HG03342 (cell line): ENCODE measurements at regions not wholly inside any gene's neighbourhood (a gene's known extent, or its start where the extent isn't known, plus 50 kb on each side); places are given as distances from the start of the nearest gene placed in this dataset.

Experiments used
- ATAC-seq: cut with Tn5 transposase; IDR thresholded peaks from one replicate; pipeline ENCODE4 v1.9.1; 2021; ENCODE audit warnings: mild to moderate bottlenecking, moderate library complexity; ENCODE audit not compliant: unreplicated experiment

GRCh38 chr13:73428137-73428536 lies 369.3 kb downstream of the KLF5 start:
- no peak for ATAC-seq

GRCh38 chr13:73422973-73423372 lies 364.2 kb downstream of the KLF5 start:
- ATAC-seq: no peak

DNA sequence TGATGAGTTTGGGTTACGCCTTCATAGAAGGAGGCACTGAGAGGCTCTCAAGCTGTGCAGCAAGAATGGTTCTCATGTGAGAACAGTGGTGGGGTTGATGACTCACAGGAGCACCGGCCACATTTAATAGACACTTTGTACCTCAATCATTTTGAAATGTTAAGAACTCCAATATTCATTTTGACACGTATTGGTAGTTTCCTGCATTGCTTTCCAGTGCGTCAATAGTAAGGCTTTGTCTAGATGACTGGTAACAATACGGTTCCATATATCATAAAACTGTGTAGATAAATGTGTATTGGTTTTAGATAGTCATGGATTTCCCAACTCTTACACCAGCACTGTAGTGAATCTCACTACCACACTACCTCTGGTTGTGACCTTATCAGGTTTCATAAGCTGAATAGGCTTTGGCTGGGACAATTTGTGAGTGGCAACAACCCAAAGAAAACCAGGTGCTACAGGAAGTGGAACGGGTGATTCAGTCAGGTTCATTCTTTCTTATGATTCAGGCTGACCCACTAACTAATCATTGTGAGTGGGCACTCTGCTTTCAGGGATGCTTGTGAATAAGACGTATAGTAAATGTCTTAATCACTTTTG lies 362.6 kb downstream of the KLF5 start:
- ATAC-seq: no peak

DNA sequence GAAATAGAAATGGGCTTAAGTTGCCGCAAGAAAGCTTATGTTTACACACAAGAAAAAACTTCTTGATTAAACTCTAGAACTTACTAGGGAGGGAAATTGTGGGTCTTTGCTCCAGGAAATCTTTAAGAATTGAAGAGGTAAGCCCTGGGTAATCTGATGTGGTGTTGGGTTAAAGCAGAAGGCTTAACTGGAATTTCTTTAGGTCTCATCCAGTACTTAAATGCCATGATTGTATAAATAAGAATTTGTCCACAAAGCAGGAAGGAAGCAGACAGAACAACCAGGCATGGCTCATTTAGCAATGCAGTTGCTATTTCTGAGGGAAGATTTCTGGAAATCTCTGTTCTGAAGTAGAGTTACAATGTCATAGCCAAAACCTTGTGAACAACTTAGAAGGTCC lies 360.4 kb downstream of the KLF5 start:
- ATAC-seq: no peak

- no peak for ATAC-seq
Observed at GRCh38 chr13:73417012-73417615, 358.3 kb downstream of the KLF5 start.

DNA sequence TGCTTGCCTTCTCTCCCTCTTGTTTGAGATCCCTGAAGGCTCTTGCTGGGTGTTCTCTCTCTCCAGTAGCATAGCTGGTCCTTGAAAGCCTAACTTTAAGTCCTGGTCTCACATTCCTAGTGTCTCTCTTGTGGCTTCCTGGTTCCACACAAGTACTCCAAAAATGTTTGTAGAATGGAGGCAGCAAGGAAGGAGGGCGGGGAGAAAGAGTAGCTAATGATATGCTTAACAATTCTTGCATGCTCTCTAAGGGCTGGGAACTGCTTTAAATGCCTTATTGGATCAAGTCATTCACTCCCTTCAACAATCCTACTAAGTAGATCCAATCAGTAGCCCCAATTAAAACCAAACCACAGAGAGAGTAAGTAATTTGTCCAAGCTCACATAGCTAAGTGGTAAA lies 357.3 kb downstream of the KLF5 start:
- ATAC-seq: no peak

DNA sequence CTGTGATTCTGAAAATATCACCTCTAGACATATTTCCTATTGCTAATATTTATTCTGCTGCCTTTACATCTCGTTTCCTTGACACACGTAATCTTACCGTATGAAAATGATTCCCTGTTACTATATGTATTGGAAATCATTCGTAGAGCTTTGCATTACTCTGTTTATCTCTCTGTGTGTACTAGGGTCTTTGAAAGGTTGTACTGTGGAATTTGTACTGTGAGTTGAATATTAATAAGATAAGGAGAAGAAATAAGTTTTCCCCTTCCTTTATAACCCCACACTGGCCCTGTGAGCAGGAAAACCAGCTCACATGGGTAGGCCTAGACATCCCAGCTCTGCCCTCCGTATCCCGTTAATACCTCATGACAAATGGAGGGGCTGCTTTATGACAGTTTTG lies 354.9 kb downstream of the KLF5 start:
- ATAC-seq: no peak

GRCh38 chr13:73412933-73413332 lies 354.1 kb downstream of the KLF5 start:
- no peak for ATAC-seq

DNA sequence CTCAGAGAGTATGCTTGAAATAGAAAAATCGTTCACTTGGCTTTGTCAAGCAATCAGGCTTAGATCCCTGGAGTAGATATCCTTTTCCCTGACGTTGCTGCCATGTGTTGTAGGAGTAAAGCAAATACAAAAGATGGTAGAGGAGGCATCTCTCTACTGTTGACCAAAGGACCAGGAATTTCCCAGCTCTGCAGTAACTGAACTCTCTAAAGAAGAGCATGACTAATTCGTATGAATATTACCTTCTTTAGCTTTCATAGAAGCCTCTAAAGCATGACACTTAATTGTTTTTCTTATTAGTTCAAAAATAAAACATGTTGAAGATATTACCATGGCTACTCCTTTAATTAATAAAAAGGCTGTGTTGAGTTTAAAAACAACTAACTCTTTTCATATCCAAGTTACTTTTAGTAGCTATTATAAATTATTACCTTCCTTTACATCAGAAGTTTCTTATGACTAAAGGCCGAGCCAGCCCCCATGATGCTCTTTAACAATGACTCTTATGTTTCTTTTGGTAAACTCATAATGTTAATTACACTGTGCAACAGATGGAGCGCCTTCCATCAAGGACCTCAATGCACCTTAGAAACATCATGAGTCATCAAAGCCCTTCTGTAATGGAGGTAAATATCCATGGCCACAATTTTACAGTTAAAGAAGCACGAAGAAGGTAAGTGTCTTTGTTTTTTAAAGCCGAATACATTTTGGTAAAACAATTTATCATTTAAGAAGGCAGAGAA lies 352.4 kb downstream of the KLF5 start:
- no peak for ATAC-seq

- ATAC-seq: no peak
Observed at GRCh38 chr13:73406454-73406853, 347.6 kb downstream of the KLF5 start.

DNA sequence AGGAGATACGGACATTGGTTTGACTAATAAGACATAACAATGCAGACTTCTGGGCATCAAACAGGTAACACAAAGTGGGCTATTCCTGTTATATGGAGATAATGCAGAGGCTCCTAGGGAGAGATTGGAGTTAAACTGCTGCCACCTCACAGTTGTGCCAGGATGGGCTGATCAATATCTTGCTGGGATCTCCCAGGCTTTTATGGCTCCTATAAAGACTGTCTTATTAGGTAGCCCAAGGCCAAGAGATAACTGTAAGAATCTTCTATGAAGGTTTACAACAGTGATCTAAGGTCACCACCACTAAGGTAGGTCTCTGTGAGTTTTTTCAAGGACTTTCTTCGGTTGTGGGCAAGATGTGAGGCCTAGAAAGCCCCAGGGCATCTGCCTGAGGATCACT lies 345.8 kb downstream of the KLF5 start:
- no peak for ATAC-seq

- ATAC-seq: no peak
Observed at GRCh38 chr13:73403355-73404120, 344.7 kb downstream of the KLF5 start.

DNA sequence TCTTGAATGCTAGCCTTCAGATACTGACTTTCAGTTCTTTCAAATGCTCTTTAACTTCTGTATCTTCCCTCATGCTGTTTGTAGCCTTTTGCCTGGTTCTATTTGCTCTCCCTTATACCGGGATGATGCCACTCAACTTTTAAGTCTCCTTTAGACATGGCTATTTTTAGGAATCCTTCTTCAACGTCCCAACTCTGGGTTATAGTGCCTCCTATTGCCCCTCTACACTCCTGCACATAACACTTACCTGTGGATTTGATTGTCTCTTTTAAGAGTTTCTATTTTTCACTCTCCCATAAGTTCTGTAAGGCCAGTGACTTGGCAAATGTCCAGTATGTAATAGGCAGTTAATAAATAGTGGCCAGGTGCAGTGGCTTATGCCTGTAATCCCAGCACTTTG lies 343.0 kb downstream of the KLF5 start:
- ATAC-seq: no peak

- no peak for ATAC-seq
Observed at GRCh38 chr13:73399347-73400216, 340.8 kb downstream of the KLF5 start.

DNA sequence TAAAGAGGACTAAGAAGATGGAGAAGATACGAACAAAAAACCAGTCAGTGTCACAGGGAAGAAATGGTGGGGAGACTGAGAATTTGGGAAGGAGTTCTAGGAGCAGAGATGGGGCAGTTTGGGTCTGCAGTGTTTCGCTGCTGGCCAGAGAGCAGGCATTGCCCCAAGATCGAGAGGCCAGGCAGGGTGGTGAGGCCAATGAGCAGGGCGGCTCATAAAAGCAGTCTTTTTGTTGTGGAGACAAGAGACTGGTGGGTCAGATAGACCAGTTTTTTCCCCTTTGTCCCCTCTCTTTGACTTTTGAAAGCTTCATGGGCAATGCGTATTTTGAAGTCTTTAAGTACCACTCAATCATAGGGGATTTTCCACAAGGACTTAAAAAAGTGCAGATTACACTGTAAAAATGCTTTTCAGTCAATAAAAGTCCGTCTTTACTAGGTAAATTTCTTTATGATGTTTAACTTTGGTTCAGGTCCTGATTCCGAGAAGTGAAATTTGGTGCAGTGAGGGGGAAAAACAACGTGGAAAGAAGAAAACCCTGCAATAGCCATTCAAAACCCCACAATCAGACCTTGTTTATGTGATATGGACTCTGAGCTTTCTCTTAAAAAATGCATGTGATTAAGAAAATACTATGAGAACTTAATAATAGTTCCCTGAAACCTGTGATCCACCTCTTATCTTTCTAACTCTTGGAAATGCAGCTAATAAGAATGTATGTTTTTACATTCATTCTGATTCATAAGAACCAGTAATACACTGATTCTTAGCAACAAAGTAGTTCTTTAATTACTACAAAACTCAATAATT lies 338.9 kb downstream of the KLF5 start:
- ATAC-seq: no peak

DNA sequence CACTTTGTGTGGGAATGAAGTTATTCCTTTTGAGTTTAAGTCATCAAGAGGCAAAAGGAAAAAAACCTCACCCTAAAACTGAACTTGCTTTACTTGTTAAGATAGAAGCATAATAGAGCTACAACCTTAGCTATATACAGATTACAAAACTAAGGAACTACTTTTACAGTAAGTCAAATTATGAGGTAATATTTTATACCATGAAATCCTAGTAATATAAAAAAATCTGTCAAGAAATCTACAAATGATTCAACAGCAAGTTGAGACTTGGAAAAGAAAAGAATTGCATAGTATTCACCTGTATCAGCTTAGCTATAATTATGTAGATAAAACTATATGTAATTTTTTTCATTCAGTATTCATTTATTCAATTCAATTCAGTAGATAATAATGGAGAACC lies 335.3 kb downstream of the KLF5 start:
- ATAC-seq: no peak

- ATAC-seq: no peak
Observed at GRCh38 chr13:73390100-73390499, 331.3 kb downstream of the KLF5 start.

- no peak for ATAC-seq
Observed at GRCh38 chr13:73388586-73388985, 329.8 kb downstream of the KLF5 start.

GRCh38 chr13:73387318-73387717 lies 328.5 kb downstream of the KLF5 start:
- ATAC-seq: no peak

GRCh38 chr13:73385848-73386247 lies 327.0 kb downstream of the KLF5 start:
- no peak for ATAC-seq
